GM18873 (cell line): ENCODE measurements at regions not wholly inside any gene's neighbourhood (a gene's known extent, or its start where the extent isn't known, plus 50 kb on each side); places are given as distances from the start of the nearest gene placed in this dataset.

Experiments used
- ATAC-seq: cut with Tn5 transposase; IDR thresholded peaks from one replicate; pipeline ENCODE4 v1.9.1; 2021; ENCODE audit warnings: mild to moderate bottlenecking, moderate library complexity, moderate number of reproducible peaks; ENCODE audit not compliant: unreplicated experiment, low FRiP score

DNA sequence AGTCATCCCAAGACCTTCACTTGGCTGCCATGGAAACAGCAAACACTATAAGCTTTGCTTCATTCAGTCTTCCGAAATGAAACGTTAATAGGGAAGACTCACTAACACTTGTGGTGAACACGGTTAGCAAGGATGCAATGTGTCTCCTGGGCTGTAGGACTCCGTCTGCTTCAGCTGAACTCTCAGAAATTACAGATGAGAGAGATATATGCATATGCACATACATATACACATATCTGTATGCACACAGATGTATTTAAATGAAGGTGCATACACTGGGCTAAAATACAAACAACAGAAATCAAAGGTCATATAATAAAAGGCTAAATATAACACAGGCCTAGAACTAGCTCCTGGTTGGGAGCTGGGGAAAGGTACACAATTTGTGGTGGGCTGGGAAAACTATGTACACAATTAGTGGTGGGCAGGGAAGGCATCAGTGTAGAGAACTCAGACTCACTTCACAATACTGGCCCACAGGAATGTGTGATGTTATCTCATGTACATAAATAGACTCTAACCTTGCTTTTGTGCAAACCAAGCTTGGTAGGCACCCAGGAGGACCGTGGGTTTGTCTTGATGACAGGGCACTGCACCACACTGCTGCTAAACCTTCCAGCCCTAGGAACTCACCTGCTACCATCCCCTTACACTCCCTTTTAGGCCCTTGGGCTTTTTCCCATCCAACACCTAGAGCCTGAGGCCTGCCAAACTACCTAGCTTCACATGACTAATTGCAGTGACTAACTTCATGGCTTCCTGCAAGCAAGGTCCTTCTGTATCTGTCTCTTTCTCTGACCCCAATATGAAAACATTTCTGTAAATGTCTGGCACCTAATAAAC is 873.1 kb downstream of the NSUN3 start:
- ATAC-seq = no peak

DNA sequence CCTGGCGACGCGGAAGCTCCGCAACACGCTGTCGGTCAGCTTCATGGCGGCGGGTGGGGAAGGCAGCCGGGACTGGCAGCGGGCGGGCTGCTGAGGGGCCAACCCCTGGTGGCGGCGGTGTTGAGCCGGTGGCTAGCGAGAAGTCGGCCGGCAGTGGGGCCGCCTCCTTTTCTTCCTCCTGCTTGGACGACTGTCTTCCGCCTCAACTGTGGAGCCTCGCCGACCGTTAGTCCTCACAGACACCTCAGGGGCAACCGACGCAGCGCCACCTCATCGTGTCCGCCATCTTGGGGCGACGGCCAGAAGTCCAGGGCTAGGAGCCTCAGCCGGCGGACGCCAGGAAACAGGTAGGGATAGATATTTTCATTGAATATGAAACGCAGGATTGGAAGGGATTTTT is 875.1 kb downstream of the NSUN3 start:
- no peak for ATAC-seq

GRCh38 chr3:94946683-94947082 is 883.8 kb downstream of the NSUN3 start:
- no peak for ATAC-seq

DNA sequence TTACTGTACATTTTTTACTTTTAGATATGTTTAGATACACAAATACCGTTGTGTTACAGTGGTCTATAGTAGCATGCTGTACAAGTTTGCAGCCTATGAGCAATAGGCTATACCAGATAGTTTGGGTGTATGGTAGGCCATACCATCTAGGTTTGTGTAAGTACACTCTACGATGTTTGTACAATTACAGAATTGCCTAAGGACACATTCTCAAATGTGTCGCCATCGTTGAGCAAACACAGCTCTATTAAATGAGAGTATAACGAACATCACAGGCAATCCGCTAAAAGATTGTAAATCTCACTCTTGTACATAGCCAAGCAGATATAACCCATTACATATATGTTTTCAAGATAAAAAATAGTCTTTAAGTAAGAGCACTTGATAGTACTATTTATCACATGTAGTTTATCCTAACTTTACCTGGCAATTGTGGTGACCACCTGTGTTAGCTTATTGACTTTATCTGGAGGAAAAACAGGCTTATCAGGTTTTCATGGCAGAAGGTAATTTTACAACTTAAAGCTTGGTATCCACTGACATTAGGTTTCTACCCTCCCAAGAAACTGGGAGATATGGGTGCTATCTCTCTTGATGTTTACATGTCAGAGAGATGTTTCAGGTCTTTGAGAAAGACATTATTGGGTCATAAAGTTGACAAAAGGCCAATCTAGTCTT is 898.7 kb downstream of the NSUN3 start:
- ATAC-seq = no peak

DNA sequence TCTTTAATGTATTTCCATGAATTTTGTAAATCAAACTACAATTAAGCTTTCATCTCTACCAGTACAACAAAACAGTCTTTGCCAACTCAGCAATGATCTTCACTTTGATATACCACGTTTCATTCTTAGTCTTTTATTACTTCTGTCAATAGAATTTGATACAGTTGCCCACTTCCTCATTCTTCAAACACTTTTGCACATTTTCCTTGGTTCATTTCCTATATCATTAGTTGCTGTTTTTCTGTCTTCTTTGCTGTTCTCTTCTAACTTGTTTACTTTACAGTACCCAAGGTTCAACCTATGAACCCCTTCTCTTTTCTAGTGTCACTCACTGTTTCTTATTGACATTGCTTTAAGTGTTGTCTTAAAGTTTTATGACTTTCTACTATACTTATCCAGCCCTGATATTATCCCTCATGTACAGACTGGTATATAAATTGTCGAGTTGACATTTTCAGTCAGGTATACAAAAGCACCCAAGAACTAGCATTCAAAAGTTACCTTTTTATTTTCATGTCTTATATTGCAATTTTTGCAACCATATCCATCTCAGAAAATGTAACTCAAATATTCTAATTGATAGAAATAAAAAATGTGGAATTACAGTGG is 903.1 kb downstream of the NSUN3 start:
- ATAC-seq = no peak

DNA sequence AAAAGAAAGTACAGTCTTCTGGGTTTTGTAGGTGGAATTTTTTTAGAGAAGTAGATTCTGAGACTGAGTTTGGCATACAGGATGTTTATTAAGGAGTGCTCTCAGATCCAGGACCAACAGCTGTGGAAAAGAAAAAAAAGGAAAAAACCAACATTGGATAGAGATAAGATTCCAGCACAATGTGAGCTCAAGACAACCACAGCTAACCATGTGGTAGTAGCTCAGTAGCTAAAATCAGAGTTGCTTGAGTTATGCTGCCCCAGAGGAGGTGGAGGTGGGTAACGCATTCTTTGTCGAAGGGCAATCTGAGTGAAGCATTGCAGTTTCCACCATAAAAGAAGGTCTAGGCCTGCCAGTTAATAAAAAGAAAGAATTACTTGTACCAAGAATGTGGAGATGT is 904.3 kb downstream of the NSUN3 start:
- no peak for ATAC-seq

DNA sequence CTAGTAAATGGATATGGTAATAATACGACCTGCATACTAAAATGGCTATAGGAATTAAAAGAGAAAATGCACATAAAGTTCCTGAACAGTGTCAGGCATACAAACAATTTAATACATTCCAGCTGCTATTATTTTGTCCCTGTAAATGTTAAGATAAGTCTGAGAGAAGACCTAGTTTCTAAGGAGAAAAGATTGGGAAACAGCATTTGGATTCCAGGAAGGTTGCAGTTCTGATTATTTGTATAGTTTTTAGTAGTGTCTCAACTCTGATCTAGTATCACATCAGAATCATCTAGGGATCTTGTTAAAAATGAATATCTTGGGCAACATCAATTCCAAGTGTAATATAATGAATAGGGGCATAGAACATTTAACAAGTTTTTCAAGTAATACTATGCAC is 905.7 kb downstream of the NSUN3 start:
- no peak for ATAC-seq

GRCh38 chr3:94972066-94972465 is 909.2 kb downstream of the NSUN3 start:
- no peak for ATAC-seq

GRCh38 chr3:94978084-94978483 is 915.2 kb downstream of the NSUN3 start:
- no peak for ATAC-seq

- no peak for ATAC-seq
Observed at GRCh38 chr3:94985778-94986177, 922.9 kb downstream of the NSUN3 start.

DNA sequence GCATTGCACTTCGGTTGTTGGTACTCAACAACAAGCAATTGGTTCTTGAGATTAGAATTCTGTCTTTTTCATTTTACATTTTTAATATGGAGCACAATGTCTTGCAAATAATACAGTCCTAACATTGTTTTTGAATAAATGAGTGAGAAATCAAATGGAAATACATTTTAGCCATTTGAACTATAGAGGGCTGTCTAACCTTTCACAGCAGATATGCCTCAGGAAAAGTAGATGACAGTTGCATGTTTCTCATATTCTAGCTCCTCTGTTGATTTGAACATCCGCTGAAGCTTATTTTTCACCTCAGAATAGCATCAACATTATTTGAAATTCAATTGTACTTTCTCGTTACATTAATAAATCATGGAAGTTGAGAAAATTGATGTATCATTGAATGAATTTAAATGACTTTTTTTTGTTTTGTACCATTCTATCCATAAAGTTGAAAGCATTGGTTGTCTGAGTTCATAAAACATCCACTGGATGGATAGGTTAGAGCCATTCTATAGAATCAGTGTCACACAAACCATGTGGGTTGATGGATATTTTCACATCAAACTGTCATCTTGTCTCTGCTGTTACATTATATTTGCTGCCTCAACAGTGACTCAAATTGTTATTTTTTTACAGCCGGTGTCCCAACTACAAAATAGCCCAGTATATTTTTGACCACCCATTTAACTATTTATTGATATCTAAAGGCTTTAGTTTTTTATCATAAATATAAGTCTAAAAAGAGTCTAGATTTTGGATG is 928.3 kb downstream of the NSUN3 start:
- no peak for ATAC-seq

GRCh38 chr3:94996743-94997142 is 933.9 kb downstream of the NSUN3 start:
- no peak for ATAC-seq

GRCh38 chr3:95002438-95003046 is 939.7 kb downstream of the NSUN3 start:
- ATAC-seq = no peak

GRCh38 chr3:95028688-95029087 is 965.8 kb downstream of the NSUN3 start:
- no peak for ATAC-seq

DNA sequence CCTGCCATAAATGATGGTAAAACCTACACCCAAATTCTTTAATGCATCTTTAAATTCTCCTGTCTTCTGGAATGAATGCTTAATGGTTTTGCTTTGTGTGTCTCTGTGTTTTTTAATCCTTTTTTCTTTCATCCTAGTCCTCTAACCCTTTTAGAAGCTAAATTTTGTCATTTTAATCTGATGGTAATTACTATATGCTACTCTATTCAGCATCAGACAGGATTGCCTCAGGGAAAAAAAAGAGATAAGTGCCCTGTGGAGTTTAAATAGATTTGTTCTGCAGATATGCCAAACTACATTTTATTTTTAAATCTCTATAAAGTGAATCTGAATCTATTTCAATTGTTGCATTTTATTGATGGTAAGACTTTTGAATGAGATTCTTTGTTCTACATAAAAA is 966.8 kb downstream of the NSUN3 start:
- no peak for ATAC-seq

GRCh38 chr3:95036526-95037021 is 973.7 kb downstream of the NSUN3 start:
- no peak for ATAC-seq

DNA sequence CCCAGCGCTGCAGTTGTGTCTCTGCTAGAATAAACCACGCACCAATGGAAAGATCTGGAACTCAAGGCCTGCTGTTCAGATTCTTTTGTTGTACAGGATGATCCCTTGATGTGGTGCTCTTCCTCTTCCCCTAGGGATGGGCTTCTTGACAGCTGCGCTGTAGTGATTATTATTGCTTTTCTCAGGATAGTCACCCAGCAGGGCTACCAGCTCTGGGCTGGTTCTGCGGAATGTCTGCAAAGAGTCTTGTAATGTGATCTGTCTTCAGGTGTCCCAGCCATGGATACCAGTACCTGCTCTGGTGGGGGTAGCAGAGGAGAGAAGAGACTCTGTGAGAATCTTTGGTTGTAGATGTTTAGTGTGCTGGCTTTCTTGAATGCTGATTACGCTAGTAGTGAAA is 974.2 kb downstream of the NSUN3 start:
- ATAC-seq = no peak

- ATAC-seq = no peak
Observed at GRCh38 chr3:95037927-95038326, 975.1 kb downstream of the NSUN3 start.

DNA sequence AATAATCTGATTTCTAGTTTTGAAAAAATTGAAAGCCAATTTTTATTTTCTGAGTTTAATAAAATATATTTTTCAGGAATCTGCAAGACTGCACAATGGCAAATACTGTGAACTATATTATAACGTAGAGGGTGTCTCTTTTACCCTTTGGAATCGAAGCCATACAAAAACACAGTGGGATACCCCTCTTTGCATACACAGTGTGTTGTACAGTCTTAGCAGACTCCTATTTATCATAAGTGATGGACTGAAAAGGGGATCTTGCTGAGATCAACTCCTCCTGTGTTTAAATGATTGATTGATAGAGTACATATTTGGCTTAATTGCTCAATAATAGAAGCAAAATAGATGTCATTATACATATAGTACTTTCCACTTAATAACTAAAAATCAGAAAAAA is 981.2 kb downstream of the NSUN3 start:
- no peak for ATAC-seq

- ATAC-seq = no peak
Observed at GRCh38 chr3:95048564-95048963, 985.7 kb downstream of the NSUN3 start.
